EH (cell line): ENCODE measurements at regions not wholly inside any gene's neighbourhood (a gene's known extent, or its start where the extent isn't known, plus 50 kb on each side); places are given as distances from the start of the nearest gene placed in this dataset.
A peak's percentile ranks its signal among the peaks of the same experiment; 100 is the strongest.

Experiments used
- DNase-seq: peaks from one replicate; pipeline ENCODE4 v3.0.0-alpha.2; 2015; ENCODE audit warnings: low read depth

GRCh38 chr11:70931430-70931829 is 320.9 kb downstream of the SHANK2 start:
- DNase-seq: no peak

- DNase-seq: no peak
Measured at GRCh38 chr11:70933981-70934583, 318.3 kb downstream of the SHANK2 start.

- no peak for DNase-seq
Measured at GRCh38 chr11:70935006-70935768, 317.2 kb downstream of the SHANK2 start.

GRCh38 chr11:70942593-70942992 is 309.8 kb downstream of the SHANK2 start:
- no peak for DNase-seq

GRCh38 chr11:70944141-70944540 is 308.2 kb downstream of the SHANK2 start:
- no peak for DNase-seq

- DNase-seq: no peak
Measured at GRCh38 chr11:70944636-70945035, 307.7 kb downstream of the SHANK2 start.

- DNase-seq: no peak
Measured at GRCh38 chr11:70948398-70948797, 304.0 kb downstream of the SHANK2 start.

GRCh38 chr11:70948855-70949531 is 303.4 kb downstream of the SHANK2 start:
- no peak for DNase-seq

GRCh38 chr11:70951139-70951804 is 301.1 kb downstream of the SHANK2 start:
- peak; percentile 0 for DNase-seq

GRCh38 chr11:70952191-70952590 is 300.2 kb downstream of the SHANK2 start:
- DNase-seq: no peak

- no peak for DNase-seq
Measured at GRCh38 chr11:70953720-70954119, 298.7 kb downstream of the SHANK2 start.

- DNase-seq: no peak
Measured at GRCh38 chr11:70954471-70954870, 297.9 kb downstream of the SHANK2 start.
